ENCODE measurements at regions not wholly inside any gene's neighbourhood (a gene's known extent, or its start where the extent isn't known, plus 50 kb on each side); places are given as distances from the start of the nearest gene placed in this dataset.

- Histone ChIP-seq H3K27ac (no peak overlapping the region), H3K4me1 (no peaks in the 10 kb centered on the region), H3K27me3 (ENCODE audit: insufficient read depth in 3 of 3, low read length in 2 of 3) (no peaks in the 10 kb centered on the region), H3K9me3 (no peaks in the 10 kb centered on the region), H3K4me3 (no peak overlapping the region), H3K36me3 (ENCODE audit: insufficient read depth in 1 of 2, low read depth in 1 of 2) (no peaks in the 10 kb centered on the region)
- intact Hi-C loops (cut with DNase I), result no loop called here
- ATAC-seq (no peak), DNase-seq (no peak)
- TF ChIP-seq CTCF (IDR thresholded peaks at IDR 0.05), result no peak
- 84 to 86% (median 85%) methylated on average over 4 of the region's 4 CpGs for WGBS, 3 donors
Observed at GRCh38 chr1:88216441-88216840, 467.6 kb upstream of the PKN2 start.

GRCh38 chr1:88217386-88217785 lies 466.7 kb upstream of the PKN2 start:
- ATAC-seq (no peak), DNase-seq (no peak)
- H3K9me3 ChIP-seq, result no peaks in the 10 kb centered on the region
- no peak for TF ChIP-seq CTCF (IDR thresholded peaks at IDR 0.05)
- H3K36me3 ChIP-seq (ENCODE audit: insufficient read depth in 1 of 2, low read depth in 1 of 2), result no peaks in the 10 kb centered on the region
- 55 to 60% (median 60%) methylated on average over 2 of the region's 2 CpGs for whole genome bisulfite sequencing, 3 donors
- no peaks in the 10 kb centered on the region for H3K4me1 ChIP-seq
- H3K27me3 ChIP-seq (ENCODE audit: insufficient read depth in 3 of 3, low read length in 2 of 3), result no peaks in the 10 kb centered on the region
- H3K27ac ChIP-seq, result no peak overlapping the region
- H3K4me3 ChIP-seq, result no peak overlapping the region
- intact Hi-C loops (cut with DNase I), result no loop called here

- Histone ChIP-seq H3K27ac (no peak overlapping the region), H3K9me3 (no peaks in the 10 kb centered on the region), H3K4me1 (no peaks in the 10 kb centered on the region), H3K36me3 (ENCODE audit: insufficient read depth in 1 of 2, low read depth in 1 of 2) (no peaks in the 10 kb centered on the region), H3K4me3 (no peak overlapping the region), H3K27me3 (ENCODE audit: insufficient read depth in 3 of 3, low read length in 2 of 3) (no peaks in the 10 kb centered on the region)
- no peak for ATAC-seq
- intact Hi-C loops (cut with DNase I), result no loop called here
- no peak for DNase-seq
- no peak for TF ChIP-seq CTCF (IDR thresholded peaks at IDR 0.05)
- WGBS, 3 donors, result 88 to 90% (median 88%) methylated on average over 3 of the region's 3 CpGs
Observed at GRCh38 chr1:88219521-88219920, 464.6 kb upstream of the PKN2 start.

DNA sequence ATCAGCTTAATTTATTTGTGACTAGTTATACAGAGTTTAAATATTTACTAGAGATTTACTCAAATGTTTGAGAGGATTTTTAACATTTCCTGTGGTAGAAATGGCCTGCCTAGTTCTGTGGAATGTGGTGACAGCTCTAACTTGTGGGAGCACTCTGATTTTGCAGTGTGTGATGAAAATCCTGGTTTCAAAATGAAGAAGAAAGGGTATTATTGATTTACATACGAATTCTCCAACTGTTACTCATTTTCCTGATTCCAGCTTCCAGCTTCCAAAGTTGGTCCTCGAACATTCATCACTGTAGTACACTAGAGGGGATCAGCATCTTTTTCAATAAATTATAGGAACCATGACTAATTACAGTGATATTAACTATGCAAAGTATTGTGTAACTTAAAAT lies 462.7 kb upstream of the PKN2 start:
- intact Hi-C loops (cut with DNase I), result no loop called here
- ATAC-seq, result no peak
- Histone ChIP-seq H3K27me3 (ENCODE audit: insufficient read depth in 3 of 3, low read length in 2 of 3) (no peaks in the 10 kb centered on the region), H3K4me3 (no peak overlapping the region), H3K36me3 (ENCODE audit: insufficient read depth in 1 of 2, low read depth in 1 of 2) (no peaks in the 10 kb centered on the region), H3K27ac (no peak overlapping the region), H3K4me1 (no peaks in the 10 kb centered on the region), H3K9me3 (no peaks in the 10 kb centered on the region)
- TF ChIP-seq CTCF (IDR thresholded peaks at IDR 0.05), result no peak
- DNase-seq, result no peak
- WGBS, 3 donors, result 69 to 77% (median 70%) methylated on average over 2 of the region's 2 CpGs

GRCh38 chr1:88224906-88225305 lies 459.2 kb upstream of the PKN2 start:
- Histone ChIP-seq H3K27me3 (ENCODE audit: insufficient read depth in 3 of 3, low read length in 2 of 3) (no peaks in the 10 kb centered on the region), H3K36me3 (ENCODE audit: insufficient read depth in 1 of 2, low read depth in 1 of 2) (no peaks in the 10 kb centered on the region), H3K27ac (no peak overlapping the region), H3K9me3 (no peaks in the 10 kb centered on the region), H3K4me1 (no peaks in the 10 kb centered on the region), H3K4me3 (no peak overlapping the region)
- ATAC-seq (no peak), DNase-seq (no peak)
- WGBS, 3 donors, result 20 to 54% (median 30%) methylated on average over 3 of the region's 3 CpGs
- intact Hi-C loops (cut with DNase I), result no loop called here
- no peak for TF ChIP-seq CTCF (IDR thresholded peaks at IDR 0.05)
